AG09319 (cell line): ENCODE measurements at regions not wholly inside any gene's neighbourhood (a gene's known extent, or its start where the extent isn't known, plus 50 kb on each side); places are given as distances from the start of the nearest gene placed in this dataset.
A peak's percentile ranks its signal among the peaks of the same experiment; 100 is the strongest.
"Not testable (repeated sequence)": the region's sequence is repeated elsewhere in the genome, so short reads cannot be mapped to it uniquely, and the experiment has no call there.

ENCODE experiments used
- DNase-seq: peaks from one replicate; pipeline ENCODE4 v3.0.0-alpha.2; 2010; ENCODE audit warnings: low read depth; ENCODE audit errors: extremely low read depth
- CTCF ChIP-seq: IDR thresholded peaks from 2 replicates; pipeline ENCODE4 v1.5.1; 2011; ENCODE audit warnings: low read depth, mild to moderate bottlenecking, inconsistent platforms, low read length, moderate library complexity

GRCh38 chr2:173734797-173735196 is 230.4 kb downstream of the SP3 start:
- DNase-seq, result no peak
- TF ChIP-seq CTCF, result no peak

DNA sequence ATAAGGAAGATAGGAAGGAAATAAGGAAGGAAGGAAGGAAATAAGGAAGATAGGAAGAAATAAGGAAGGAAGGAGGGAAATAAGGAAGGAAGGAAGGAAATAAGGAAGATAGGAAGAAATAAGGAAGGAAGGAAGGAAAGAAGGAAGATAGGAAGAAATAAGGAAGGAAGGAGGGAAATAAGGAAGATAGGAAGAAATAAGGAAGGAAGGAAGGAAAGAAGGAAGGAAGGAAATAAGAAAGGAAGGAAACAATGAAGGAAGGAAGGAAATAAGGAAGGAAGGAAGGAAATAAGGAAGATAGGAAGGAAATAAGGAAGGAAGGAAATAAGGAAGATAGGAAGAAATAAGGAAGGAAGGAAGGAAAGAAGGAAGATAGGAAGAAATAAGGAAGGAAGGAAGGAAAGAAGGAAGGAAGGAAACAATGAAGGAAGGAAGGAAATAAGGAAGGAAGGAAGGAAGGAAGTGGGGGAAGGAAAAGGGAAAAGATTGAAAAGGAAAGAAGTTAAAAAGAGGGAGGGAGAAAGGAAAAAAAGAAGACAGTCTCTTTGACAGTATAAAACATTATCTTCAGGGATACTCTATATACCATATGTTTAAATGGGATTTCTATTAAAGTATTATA is 227.1 kb downstream of the SP3 start:
- DNase-seq, result not testable (repeated sequence)

GRCh38 chr2:173739006-173739405 is 226.2 kb downstream of the SP3 start:
- no peak for TF ChIP-seq CTCF

DNA sequence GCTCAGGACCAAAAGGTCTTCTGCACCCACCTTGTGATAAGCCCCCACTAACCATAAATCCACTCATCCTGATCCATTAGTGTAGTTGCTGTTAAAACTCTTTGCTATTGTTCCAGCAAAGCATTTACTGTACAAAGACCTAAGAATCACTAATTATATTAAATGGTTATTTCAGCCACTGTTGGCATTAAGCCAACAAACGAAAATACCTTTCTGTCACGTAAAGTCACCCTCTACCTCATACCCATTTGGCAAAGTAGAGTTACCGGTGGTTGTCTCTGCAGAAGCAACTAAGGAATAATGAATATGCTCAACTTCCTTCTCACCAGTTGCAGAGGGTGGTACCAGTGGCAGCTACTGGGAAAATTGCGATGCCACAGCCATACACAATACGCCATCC is 224.5 kb downstream of the SP3 start:
- TF ChIP-seq CTCF, result no peak
- DNase-seq, result no peak

More at GRCh38 chr2:173739006-173739405, 226.2 kb downstream of the SP3 start:
- no peak for DNase-seq

GRCh38 chr2:173741759-173742158 is 223.4 kb downstream of the SP3 start:
- DNase-seq, result no peak

DNA sequence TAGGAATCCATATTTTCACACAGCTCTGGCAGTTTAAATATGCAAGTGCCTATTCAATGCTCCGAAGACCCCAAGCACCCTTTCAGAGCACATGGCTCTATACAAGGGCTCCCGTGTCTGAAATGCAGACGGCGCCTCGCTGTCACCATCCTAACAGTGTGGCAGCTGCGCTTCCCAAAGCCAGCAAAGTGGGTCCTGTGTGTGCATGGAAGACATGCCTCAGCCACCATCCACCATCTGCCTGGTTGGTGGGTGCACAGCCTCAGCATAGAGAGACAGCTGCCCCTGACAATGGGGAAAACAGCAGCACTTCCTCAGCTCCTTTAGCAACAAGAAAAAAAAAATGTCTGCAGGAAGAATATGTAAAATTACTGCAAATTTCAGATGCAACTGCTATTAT is 218.1 kb downstream of the SP3 start:
- no peak for DNase-seq
- TF ChIP-seq CTCF, result no peak

More at GRCh38 chr2:173741759-173742158, 223.4 kb downstream of the SP3 start:
- TF ChIP-seq CTCF, result no peak

GRCh38 chr2:173749315-173749714 is 215.9 kb downstream of the SP3 start:
- peak; percentile 28 for DNase-seq
- TF ChIP-seq CTCF, result peak; percentile 63

GRCh38 chr2:173750353-173750801 is 214.8 kb downstream of the SP3 start:
- TF ChIP-seq CTCF, result peak; percentile 42
- no peak for DNase-seq
